ENCODE measurements at regions not wholly inside any gene's neighbourhood (a gene's known extent, or its start where the extent isn't known, plus 50 kb on each side); places are given as distances from the start of the nearest gene placed in this dataset.

- CTCF ChIA-PET (ENCODE audit: low intra/inter-chr PET ratio): no interaction called here
- Histone ChIP-seq H3K27ac (ENCODE audit: extremely low read depth, low read depth, low read length) (peak overlapping the region; percentile 61), H3K9me1 (ENCODE audit: control insufficient read depth, insufficient read depth, low read length) (no peaks in the 10 kb centered on the region), H4K20me1 (replicated peaks; ENCODE audit: control insufficient read depth, insufficient read depth, low read length) (no peaks in the 10 kb centered on the region), H3K9ac (ENCODE audit: insufficient read depth in 1 of 2, low read depth in 2 of 2, low read length in 2 of 2) (peak overlapping the region; percentile 42 to 49; a peak in 3 of 4 replicates), H3K79me2 (ENCODE audit: control insufficient read depth, insufficient read depth, low read length) (no peaks in the 10 kb centered on the region), H2AFZ (ENCODE audit: low read depth, low read length) (peak overlapping the region; percentile 77), H3K9me3 (replicated peaks; ENCODE audit: control insufficient read depth, insufficient read depth, low read depth, low read length) (no peaks in the 10 kb centered on the region), H3K4me3 (no peak overlapping the region), H3K27me3 (ENCODE audit: control insufficient read depth in 2 of 2, insufficient read depth in 2 of 2, low read length in 2 of 2) (no peaks in the 10 kb centered on the region), H3K4me1 (replicated peaks in 1 of 2; ENCODE audit: control insufficient read depth in 2 of 2, insufficient read depth in 2 of 2, low read length in 2 of 2) (peaks cover 27 to 58% of the 10 kb centered on the region in 2 experiments), H3K4me2 (ENCODE audit: insufficient read depth, low read length) (peak overlapping the region; percentile 33; the same call in 1 of the 2 replicates), H3K36me3 (ENCODE audit: control insufficient read depth, insufficient read depth, low read length) (no peaks in the 10 kb centered on the region)
- peak; percentile 7 for ATAC-seq
- no peak for DNase-seq (ENCODE audit: extremely low read depth in 1 of 4, low spot score in 3 of 4)
- WGBS (ENCODE audit: insufficient coverage, low coverage, missing lambda C conversion rate): 75% methylated on average over 12 of the region's 12 CpGs
- in situ Hi-C loops (cut with MboI) (no loop called here), intact Hi-C loops (cut with micrococcal nuclease) (no loop called here)
- no peak for FAIRE-seq
- POLR2A ChIA-PET: interaction anchor here (0.6 to 7.6 kb wide), 2 partner anchors 9 to 262 kb away, joined by 3 to 102 read pairs; no protein-coding TSS in a partner anchor
- no TSS peak for BruUV-seq (replicated peaks)
- no peak for TF ChIP-seq ZNF764 (CRISPR knock-in tag; IDR thresholded peaks at IDR 0.05; ENCODE audit: low read depth)
- 0 out of 2 replicates have a peak, but pooled peaks have one; percentile 44 for TF ChIP-seq MGA (IDR thresholded peaks at IDR 0.05)
- TF ChIP-seq ZNF766 (CRISPR knock-in tag; conservative IDR thresholded peaks at IDR 0.05): peak; percentile 26; the same call in 1 of the 2 replicates
- peak; percentile 32; the same call in 1 of the 2 replicates for TF ChIP-seq NFIC (IDR thresholded peaks at IDR 0.05)
- TF ChIP-seq BRD4 (IDR thresholded peaks at IDR 0.05): 0 out of 2 replicates have a peak, but pooled peaks have one; percentile 35
- no peak for TF ChIP-seq ZNF384 (IDR thresholded peaks at IDR 0.05; ENCODE audit: low read depth, low read length)
- TF ChIP-seq MECOM (CRISPR knock-in tag; IDR thresholded peaks at IDR 0.05): peak; percentile 73; the same call in 1 of the 2 replicates
- TF ChIP-seq JUN (IDR thresholded peaks at IDR 0.05; ENCODE audit: borderline replicate concordance, low read depth, low read length): no peak
- no peak for TF ChIP-seq JUN (CRISPR knock-in tag; IDR thresholded peaks at IDR 0.05; ENCODE audit: borderline replicate concordance)
- TF ChIP-seq LCOR (CRISPR knock-in tag; IDR thresholded peaks at IDR 0.05): peak; percentile 72; the same call in 1 of the 2 replicates
These were observed 147.2 kb downstream of the VEGFA start for GRCh38 chr6:43916924-43917877.

Data from K562 (cell line).